ENCODE measurements at regions not wholly inside any gene's neighbourhood (a gene's known extent, or its start where the extent isn't known, plus 50 kb on each side); places are given as distances from the start of the nearest gene placed in this dataset.
A peak's percentile ranks its signal among the peaks of the same experiment; 100 is the strongest.

DNA sequence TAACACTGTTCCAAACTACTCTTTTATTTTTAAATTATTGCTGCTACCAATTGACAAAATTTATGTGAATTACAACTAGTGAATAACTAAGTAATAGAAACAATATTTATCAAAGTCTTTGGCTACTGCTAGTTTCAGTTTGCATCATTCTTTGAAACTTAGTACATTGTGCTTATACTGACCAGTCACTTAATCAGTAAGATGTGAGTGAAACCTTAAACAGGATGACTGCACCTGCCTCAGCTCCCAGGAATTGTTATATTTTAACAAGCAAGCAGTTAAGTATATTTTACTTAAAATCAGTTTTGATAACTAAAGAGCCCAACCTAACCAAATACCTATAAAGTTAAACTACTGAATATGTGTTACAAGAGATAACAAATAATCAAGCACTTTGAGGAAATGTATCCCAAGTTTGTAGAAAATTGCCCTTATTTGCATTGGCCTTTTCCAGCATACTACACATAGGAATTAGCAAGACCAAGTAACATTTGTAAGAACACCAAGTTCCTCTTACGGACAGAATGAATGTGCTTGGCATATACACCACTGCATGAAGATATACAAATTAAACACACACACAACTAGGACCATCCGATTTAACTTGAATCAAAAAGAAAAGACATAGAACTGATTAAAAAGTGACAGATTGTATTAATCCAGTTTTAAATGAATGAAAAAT lies 545.5 kb upstream of the DAB2 start:
- no peaks in the 10 kb centered on the region for H3K4me1 Mint-ChIP-seq (ENCODE audit: low read depth)
- no peaks in the 10 kb centered on the region for H3K9me3 Mint-ChIP-seq (ENCODE audit: insufficient read depth)
- H3K27ac Mint-ChIP-seq: no peak overlapping the region
- no peak for ATAC-seq
- no peak for DNase-seq
- H3K4me3 Mint-ChIP-seq: no peak overlapping the region
- peaks cover 4% of the 10 kb centered on the region for H3K27me3 Mint-ChIP-seq (ENCODE audit: low read depth)
- CTCF ChIA-PET: no interaction called here
- no peaks in the 10 kb centered on the region for H3K36me3 Mint-ChIP-seq (ENCODE audit: low read depth)
- POLR2A ChIA-PET: no interaction called here

DNA sequence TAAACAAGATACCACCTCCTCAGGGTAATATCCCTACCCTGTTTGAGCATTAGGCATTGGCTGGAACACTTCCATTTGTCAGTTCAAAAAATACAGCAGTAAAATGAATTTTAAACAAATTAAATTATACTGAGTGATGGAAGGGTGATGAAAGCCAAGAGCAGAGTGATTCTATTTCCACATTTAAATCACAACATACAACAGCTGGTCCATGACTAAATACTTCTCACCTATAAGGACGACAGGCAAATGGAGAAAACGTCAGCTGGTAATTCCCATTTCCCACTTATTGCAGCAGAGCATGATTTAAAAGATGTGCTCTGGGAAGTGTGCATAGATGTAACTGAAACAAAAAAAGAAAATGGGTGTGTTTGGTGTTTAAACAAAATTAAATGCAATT lies 543.6 kb upstream of the DAB2 start:
- Mint-ChIP-seq H3K4me1 (ENCODE audit: low read depth) (no peaks in the 10 kb centered on the region), H3K27ac (no peak overlapping the region), H3K9me3 (ENCODE audit: insufficient read depth) (no peaks in the 10 kb centered on the region), H3K36me3 (ENCODE audit: low read depth) (no peaks in the 10 kb centered on the region), H3K27me3 (ENCODE audit: low read depth) (peaks cover 14% of the 10 kb centered on the region), H3K4me3 (no peak overlapping the region)
- ChIA-PET POLR2A (no interaction called here), CTCF (no interaction called here)
- DNase-seq (no peak), ATAC-seq (no peak)

DNA sequence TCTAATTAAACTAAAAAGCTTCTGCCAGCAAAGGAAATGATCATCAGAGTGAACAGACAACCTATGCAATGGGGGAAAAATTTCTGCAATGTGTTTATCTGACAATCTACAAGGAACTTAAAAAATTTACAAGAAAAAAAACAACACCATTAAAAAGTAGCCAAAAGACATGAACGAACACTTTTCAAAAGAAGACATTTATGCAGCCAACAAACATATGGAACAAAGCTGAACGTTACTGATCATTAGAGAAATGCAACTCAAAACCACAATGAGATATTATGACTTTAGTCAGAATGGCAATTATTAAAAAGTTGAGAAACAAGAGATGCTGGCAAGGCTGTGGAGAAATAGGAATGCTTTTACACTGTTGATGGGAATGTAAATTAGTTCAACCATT lies 530.4 kb upstream of the DAB2 start:
- H3K36me3 Mint-ChIP-seq (ENCODE audit: low read depth): no peaks in the 10 kb centered on the region
- H3K4me1 Mint-ChIP-seq (ENCODE audit: low read depth): no peaks in the 10 kb centered on the region
- no peaks in the 10 kb centered on the region for H3K9me3 Mint-ChIP-seq (ENCODE audit: insufficient read depth)
- no peak for ATAC-seq
- CTCF ChIA-PET: no interaction called here
- peaks cover 2% of the 10 kb centered on the region for H3K27me3 Mint-ChIP-seq (ENCODE audit: low read depth)
- H3K4me3 Mint-ChIP-seq: no peak overlapping the region
- POLR2A ChIA-PET: no interaction called here
- H3K27ac Mint-ChIP-seq: no peak overlapping the region
- DNase-seq: no peak

DNA sequence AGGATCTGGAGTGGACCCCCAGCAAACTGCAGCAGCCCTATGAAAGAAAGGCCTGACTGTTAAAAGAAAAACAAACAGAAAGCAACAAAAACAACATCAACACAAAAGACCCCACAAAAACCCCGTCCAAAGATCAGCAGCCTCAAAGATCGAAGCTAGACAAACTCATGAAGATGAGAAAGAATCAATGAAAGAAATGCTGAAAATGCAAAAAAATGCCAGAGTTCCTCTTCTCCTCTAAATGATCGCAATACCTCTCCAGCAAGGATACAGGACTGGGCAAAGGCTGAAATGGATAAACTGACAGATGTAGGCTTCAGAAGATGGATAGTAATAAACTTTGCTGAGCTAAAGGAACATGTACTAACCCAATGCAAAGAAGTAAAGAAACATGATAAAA lies 526.3 kb upstream of the DAB2 start:
- no peak for ATAC-seq
- ChIA-PET CTCF (no interaction called here), POLR2A (no interaction called here)
- H3K9me3 Mint-ChIP-seq (ENCODE audit: insufficient read depth): no peaks in the 10 kb centered on the region
- no peaks in the 10 kb centered on the region for H3K36me3 Mint-ChIP-seq (ENCODE audit: low read depth)
- no peak overlapping the region for H3K27ac Mint-ChIP-seq
- peaks cover 2% of the 10 kb centered on the region for H3K27me3 Mint-ChIP-seq (ENCODE audit: low read depth)
- no peak for DNase-seq
- H3K4me1 Mint-ChIP-seq (ENCODE audit: low read depth): peaks cover 2% of the 10 kb centered on the region
- no peak overlapping the region for H3K4me3 Mint-ChIP-seq

DNA sequence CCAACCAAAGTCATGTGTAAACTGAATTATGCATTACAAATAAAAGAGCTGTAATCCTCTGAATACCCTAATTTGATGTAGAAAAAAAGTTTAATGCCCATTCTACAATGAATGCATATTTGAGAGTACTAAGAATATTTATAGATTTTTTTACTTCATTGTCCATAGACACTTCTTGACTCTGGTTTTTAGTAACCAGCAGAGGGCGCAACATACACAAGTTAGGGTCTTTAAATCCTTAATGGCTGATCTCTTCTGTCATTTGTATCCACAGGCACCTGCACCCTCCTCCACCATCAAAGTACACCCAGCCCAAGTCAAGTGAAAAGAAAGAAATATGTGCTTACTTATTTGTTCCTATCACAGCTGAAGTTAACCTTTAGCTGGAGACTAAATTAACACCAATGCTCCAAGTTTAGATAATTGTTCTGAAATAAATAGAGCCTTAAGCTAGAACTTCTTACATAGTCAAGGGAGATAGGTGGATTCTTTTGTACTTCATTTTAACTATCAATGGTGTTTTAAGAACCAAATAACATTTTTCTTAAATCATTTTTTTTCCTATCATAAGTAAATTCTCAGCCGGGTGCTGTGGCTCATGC lies 524.2 kb upstream of the DAB2 start:
- Mint-ChIP-seq H3K36me3 (ENCODE audit: low read depth) (no peaks in the 10 kb centered on the region), H3K9me3 (ENCODE audit: insufficient read depth) (no peaks in the 10 kb centered on the region), H3K27me3 (ENCODE audit: low read depth) (peaks cover 2% of the 10 kb centered on the region), H3K27ac (no peak overlapping the region), H3K4me1 (ENCODE audit: low read depth) (peaks cover 2% of the 10 kb centered on the region), H3K4me3 (no peak overlapping the region)
- ChIA-PET CTCF (interaction anchor here (0.6 to 2.3 kb wide), 29 partner anchors 8 to 828 kb away, joined by 3 to 23 read pairs (median 4); no protein-coding TSS in a partner anchor), POLR2A (interaction anchor here (0.6 to 1.4 kb wide), 2 partner anchors 731 to 764 kb away, joined by 4 to 5 read pairs; no protein-coding TSS in a partner anchor)
- ATAC-seq: peak; percentile 94
- peak; percentile 77 for DNase-seq

DNA sequence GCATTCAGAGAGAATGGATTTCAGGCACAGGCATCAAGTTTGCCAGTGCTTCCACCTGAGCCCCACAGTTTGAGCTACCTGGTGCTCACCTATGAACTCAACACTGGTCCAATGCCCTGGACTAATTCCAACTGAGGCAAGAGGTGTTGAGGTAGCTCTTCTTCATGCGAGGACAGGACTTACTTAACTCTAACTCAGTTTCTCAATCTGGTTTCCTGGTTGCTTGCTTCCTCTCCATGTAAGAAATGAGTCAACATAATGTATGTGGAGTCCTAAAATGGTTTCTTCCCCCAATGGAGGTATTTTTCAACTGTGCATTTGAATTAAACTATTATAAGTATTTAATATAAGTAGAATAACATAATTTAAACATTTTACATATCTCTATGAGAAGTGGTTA lies 523.6 kb upstream of the DAB2 start:
- ChIA-PET POLR2A (interaction anchor here (0.6 to 1.4 kb wide), 2 partner anchors 732 to 765 kb away, joined by 4 to 5 read pairs; no protein-coding TSS in a partner anchor), CTCF (interaction anchor here (0.6 to 2.3 kb wide), 24 partner anchors 9 to 828 kb away, joined by 3 to 23 read pairs (median 4); no protein-coding TSS in a partner anchor)
- Mint-ChIP-seq H3K27me3 (ENCODE audit: low read depth) (peaks cover 4% of the 10 kb centered on the region), H3K36me3 (ENCODE audit: low read depth) (no peaks in the 10 kb centered on the region), H3K4me1 (ENCODE audit: low read depth) (peaks cover 2% of the 10 kb centered on the region), H3K4me3 (no peak overlapping the region), H3K9me3 (ENCODE audit: insufficient read depth) (no peaks in the 10 kb centered on the region), H3K27ac (no peak overlapping the region)
- ATAC-seq (no peak), DNase-seq (no peak)

DNA sequence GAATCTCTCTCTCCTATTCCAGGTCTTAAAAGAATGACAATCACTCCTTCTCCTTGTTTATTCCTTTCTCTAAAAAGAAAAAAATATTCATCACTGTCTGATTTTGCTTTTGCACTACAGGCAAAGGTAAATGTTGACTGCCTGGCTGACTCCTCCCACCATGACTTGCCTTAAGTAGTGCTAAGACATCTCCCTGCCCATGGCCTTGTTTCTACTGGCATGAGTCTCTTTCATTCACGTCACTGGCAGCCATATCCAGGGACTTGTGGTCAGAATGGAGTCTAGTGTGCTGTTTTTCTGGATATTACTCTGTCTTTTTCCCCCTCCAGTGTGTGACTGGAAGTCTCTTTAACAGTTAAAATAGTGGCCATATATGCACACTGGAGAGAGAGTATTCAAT lies 522.9 kb upstream of the DAB2 start:
- H3K4me1 Mint-ChIP-seq (ENCODE audit: low read depth): peaks cover 2% of the 10 kb centered on the region
- peaks cover 4% of the 10 kb centered on the region for H3K27me3 Mint-ChIP-seq (ENCODE audit: low read depth)

DNA sequence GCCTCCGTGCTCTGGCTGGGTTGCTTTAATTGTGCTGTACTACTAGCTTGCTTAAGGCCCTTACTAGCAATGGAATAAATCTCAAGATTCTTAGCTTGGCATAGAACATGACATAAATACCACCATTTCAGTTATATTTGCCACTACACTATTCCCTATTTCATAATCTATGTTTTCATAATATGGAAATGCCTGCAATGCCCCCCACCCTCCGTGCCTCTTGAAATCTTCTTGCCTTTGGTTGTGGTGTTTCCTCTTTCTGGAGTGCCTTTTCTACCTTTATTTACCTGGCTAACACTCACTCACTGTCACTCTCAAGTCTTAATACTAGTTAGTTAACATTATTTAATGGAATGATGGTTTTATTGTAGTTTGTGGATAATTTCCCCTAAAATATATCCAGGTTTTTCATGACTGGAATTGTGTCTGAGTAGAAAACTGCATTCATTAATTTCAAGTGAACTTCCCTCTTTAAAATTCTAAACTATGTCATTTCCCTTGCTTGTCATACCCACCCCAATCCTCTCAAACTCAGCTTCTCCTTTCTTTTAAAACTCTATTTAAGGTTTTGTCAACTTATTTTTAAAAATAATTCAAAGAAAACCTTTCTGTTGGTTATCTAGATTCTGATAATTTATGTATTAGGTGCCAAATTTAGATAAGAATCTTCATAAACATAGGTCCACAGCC lies 521.7 kb upstream of the DAB2 start:
- Mint-ChIP-seq H3K9me3 (ENCODE audit: insufficient read depth) (no peaks in the 10 kb centered on the region), H3K36me3 (ENCODE audit: low read depth) (no peaks in the 10 kb centered on the region), H3K4me3 (no peak overlapping the region), H3K27me3 (ENCODE audit: low read depth) (peaks cover 4% of the 10 kb centered on the region), H3K4me1 (ENCODE audit: low read depth) (peaks cover 2% of the 10 kb centered on the region), H3K27ac (no peak overlapping the region)
- DNase-seq: no peak
- POLR2A ChIA-PET: no interaction called here
- CTCF ChIA-PET: interaction anchor here (1.2 kb wide), 1 partner anchor 790 kb away, joined by 3 read pairs; no protein-coding TSS in a partner anchor
- no peak for ATAC-seq

More for the DNA sequence above, 522.9 kb upstream of the DAB2 start:
- Mint-ChIP-seq H3K36me3 (ENCODE audit: low read depth) (no peaks in the 10 kb centered on the region), H3K9me3 (ENCODE audit: insufficient read depth) (no peaks in the 10 kb centered on the region), H3K27ac (no peak overlapping the region), H3K4me3 (no peak overlapping the region)
- CTCF ChIA-PET: interaction anchor here (0.6 to 2.3 kb wide), 15 partner anchors 9 to 829 kb away, joined by 3 to 23 read pairs (median 3); no protein-coding TSS in a partner anchor
- POLR2A ChIA-PET: no interaction called here
- DNase-seq (no peak), ATAC-seq (no peak)

DNA sequence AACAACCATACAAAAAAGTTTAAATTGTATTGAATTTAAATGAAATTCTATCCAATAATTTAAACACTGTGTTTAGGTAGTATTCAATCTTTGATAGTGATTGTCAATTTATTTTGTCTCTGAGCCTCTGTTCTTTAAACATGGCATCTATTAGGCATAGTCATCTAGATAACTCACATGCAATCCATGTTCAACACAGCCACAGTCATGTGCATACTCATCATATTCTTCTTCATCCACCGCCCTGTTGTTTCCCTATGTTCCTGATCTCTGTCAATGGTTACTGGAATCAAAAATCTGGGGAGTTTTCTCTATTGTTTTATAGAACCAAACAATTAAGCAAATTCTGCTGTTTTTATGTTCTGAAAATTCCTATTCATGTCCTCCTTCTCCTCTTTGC lies 521.1 kb upstream of the DAB2 start:
- POLR2A ChIA-PET: no interaction called here

DNA sequence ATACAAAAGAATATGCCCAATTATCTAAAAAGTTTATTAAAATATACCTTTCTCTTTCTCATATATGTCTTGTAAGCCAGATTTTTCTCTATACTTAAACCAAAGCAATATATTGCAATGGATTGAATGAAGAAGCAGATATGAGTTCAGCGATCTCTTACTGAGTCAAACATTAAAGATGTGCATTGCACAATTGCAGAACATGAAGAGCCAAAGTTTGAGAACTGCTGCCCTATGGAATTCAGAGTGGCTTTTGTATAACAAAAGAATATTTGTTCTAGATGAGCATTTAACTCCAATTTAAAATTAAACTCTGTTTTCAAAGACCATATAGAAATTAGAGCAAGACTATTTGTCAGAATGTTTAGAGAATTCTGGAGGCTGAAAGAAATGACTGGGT lies 519.0 kb upstream of the DAB2 start:
- no peak for DNase-seq
- ChIA-PET POLR2A (no interaction called here), CTCF (no interaction called here)
- Mint-ChIP-seq H3K4me1 (ENCODE audit: low read depth) (no peaks in the 10 kb centered on the region), H3K4me3 (no peak overlapping the region), H3K27ac (no peak overlapping the region), H3K9me3 (ENCODE audit: insufficient read depth) (no peaks in the 10 kb centered on the region), H3K36me3 (ENCODE audit: low read depth) (no peaks in the 10 kb centered on the region), H3K27me3 (ENCODE audit: low read depth) (peaks cover 4% of the 10 kb centered on the region)
- no peak for ATAC-seq

More for the DNA sequence above, 521.1 kb upstream of the DAB2 start:
- CTCF ChIA-PET: no interaction called here
- peaks cover 4% of the 10 kb centered on the region for H3K27me3 Mint-ChIP-seq (ENCODE audit: low read depth)
- DNase-seq (no peak), ATAC-seq (no peak)
- H3K27ac Mint-ChIP-seq: no peak overlapping the region
- H3K9me3 Mint-ChIP-seq (ENCODE audit: insufficient read depth): no peaks in the 10 kb centered on the region
- H3K36me3 Mint-ChIP-seq (ENCODE audit: low read depth): no peaks in the 10 kb centered on the region
- no peak overlapping the region for H3K4me3 Mint-ChIP-seq
- H3K4me1 Mint-ChIP-seq (ENCODE audit: low read depth): peaks cover 2% of the 10 kb centered on the region

DNA sequence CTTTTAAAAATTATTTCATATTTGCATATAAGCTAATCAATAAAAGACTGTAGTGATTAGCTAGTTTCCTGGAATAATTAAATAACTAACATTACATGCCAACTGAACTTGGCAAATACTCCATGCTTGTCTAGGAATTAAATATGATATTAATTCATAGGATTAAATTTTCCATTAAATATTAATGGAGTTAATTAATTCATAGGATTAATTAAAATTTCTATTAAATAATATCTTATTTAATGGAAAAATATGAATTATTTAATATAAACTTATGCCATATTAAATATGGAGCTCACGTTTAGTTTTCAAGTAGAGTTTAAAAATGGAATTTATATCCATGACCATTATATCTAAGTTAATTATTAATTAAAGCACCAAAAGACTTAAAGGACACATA lies 517.8 kb upstream of the DAB2 start:
- ChIA-PET CTCF (no interaction called here), POLR2A (no interaction called here)
- ATAC-seq (no peak), DNase-seq (no peak)
- Mint-ChIP-seq H3K36me3 (ENCODE audit: low read depth) (no peaks in the 10 kb centered on the region), H3K27ac (no peak overlapping the region), H3K4me3 (no peak overlapping the region), H3K4me1 (ENCODE audit: low read depth) (no peaks in the 10 kb centered on the region), H3K27me3 (ENCODE audit: low read depth) (peaks cover 7% of the 10 kb centered on the region), H3K9me3 (ENCODE audit: insufficient read depth) (no peaks in the 10 kb centered on the region)

DNA sequence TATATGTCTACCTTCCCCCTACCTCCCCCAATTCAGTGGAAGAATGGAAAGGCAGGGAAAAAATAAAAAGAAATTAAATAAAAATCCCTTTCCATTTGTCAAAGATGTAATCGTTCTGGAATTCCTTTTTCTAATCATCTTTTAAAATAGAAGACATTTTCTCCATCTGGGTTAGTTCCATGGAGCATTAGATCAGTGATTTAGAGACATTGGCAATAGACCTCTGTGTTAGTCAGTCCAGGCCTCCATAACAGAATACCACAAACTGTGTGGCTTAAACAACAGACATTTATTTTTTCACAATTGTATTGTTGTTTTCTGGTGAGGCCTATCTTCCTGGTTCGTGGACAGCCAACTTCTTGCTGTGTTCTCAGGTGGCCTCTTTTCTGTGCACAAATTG lies 516.6 kb upstream of the DAB2 start:
- CTCF ChIA-PET: interaction anchor here (1.0 kb wide), 1 partner anchor 8 kb away, joined by 3 read pairs; no protein-coding TSS in a partner anchor
- Mint-ChIP-seq H3K27ac (no peak overlapping the region), H3K4me3 (no peak overlapping the region)

More for the DNA sequence above, 516.6 kb upstream of the DAB2 start:
- POLR2A ChIA-PET: no interaction called here
- ATAC-seq: no peak
- H3K9me3 Mint-ChIP-seq (ENCODE audit: insufficient read depth): no peaks in the 10 kb centered on the region
- no peaks in the 10 kb centered on the region for H3K4me1 Mint-ChIP-seq (ENCODE audit: low read depth)
- DNase-seq: no peak
- no peaks in the 10 kb centered on the region for H3K36me3 Mint-ChIP-seq (ENCODE audit: low read depth)
- H3K27me3 Mint-ChIP-seq (ENCODE audit: low read depth): peaks cover 7% of the 10 kb centered on the region
